Thymus (tissue), 11 donors: ENCODE measurements at regions not wholly inside any gene's neighbourhood (a gene's known extent, or its start where the extent isn't known, plus 50 kb on each side); places are given as distances from the start of the nearest gene placed in this dataset.

Experiments used
- DNase-seq, 9 donors: peaks; one replicate each; pipeline ENCODE4 v3.0.0-alpha.2; 2013; ENCODE audit warnings: low spot score in 9 of 9, low read depth in 6 of 9, missing footprints in 1 of 9
- H3K27ac ChIP-seq, 2 donors: one replicate each; pipeline ENCODE4 v1.5.1; 2013; ENCODE audit warnings: control low read depth in 1 of 2, low read depth in 1 of 2, low read length in 1 of 2, mild to moderate bottlenecking in 1 of 2, moderate library complexity in 1 of 2
- H3K27me3 ChIP-seq, 2 donors: one replicate each; pipeline ENCODE4 v1.5.1; 2013; ENCODE audit warnings: low read length in 1 of 2; ENCODE audit not compliant: control insufficient read depth in 2 of 2, insufficient read depth in 1 of 2
- H3K36me3 ChIP-seq, 2 donors: one replicate each; pipeline ENCODE4 v1.5.1; 2013; ENCODE audit warnings: low read length in 1 of 2, mild to moderate bottlenecking in 1 of 2, moderate library complexity in 1 of 2; ENCODE audit not compliant: control insufficient read depth in 2 of 2, insufficient read depth in 2 of 2
- H3K4me1 ChIP-seq, 2 donors: one replicate each; pipeline ENCODE4 v1.5.1; 2013; ENCODE audit warnings: low read length in 2 of 2; ENCODE audit not compliant: control insufficient read depth in 2 of 2, insufficient read depth in 2 of 2
- H3K4me3 ChIP-seq, 2 donors: one replicate each; pipeline ENCODE4 v1.5.1; 2013; ENCODE audit warnings: low read length in 2 of 2, control low read depth in 1 of 2, mild to moderate bottlenecking in 1 of 2
- H3K9me3 ChIP-seq, 2 donors: one replicate each; pipeline ENCODE4 v1.5.1; 2013; ENCODE audit warnings: low read length in 1 of 2, mild to moderate bottlenecking in 1 of 2; ENCODE audit not compliant: control insufficient read depth in 2 of 2, insufficient read depth in 1 of 2
- WGBS: extraction: QIAGEN DNeasy Blood & Tissue Kit; methylation state at CpG from one replicate; pipeline ENCODE4 v1.1.7; 2013; 5-methylcytosine and 5-hydroxymethylcytosine counted together
- donor health status: healthy.

- Histone ChIP-seq H3K4me3 (no peak overlapping the region), H3K9me3 (no peaks in the 10 kb centered on the region), H3K36me3 (no peaks in the 10 kb centered on the region), H3K4me1 (no peaks in the 10 kb centered on the region), H3K27ac (no peak overlapping the region), H3K27me3 (no peaks in the 10 kb centered on the region)
- 94% methylated on average over 4 of the region's 4 CpGs for WGBS
- no peak for DNase-seq
These were observed 203.4 kb upstream of the DDHD1 start for GRCh38 chr14:53356361-53357150.

GRCh38 chr14:53355581-53356112 lies 202.5 kb upstream of the DDHD1 start:
- no peak overlapping the region for H3K4me3 ChIP-seq
- H3K27ac ChIP-seq: no peak overlapping the region
- WGBS: 53% methylated on average over 5 of the region's 5 CpGs
- H3K36me3 ChIP-seq: no peaks in the 10 kb centered on the region
- no peaks in the 10 kb centered on the region for H3K27me3 ChIP-seq
- H3K4me1 ChIP-seq: no peaks in the 10 kb centered on the region
- H3K9me3 ChIP-seq: no peaks in the 10 kb centered on the region
- peak in 1 of 9 donors; percentile 18 for DNase-seq

- Histone ChIP-seq H3K27ac (no peak overlapping the region), H3K4me1 (no peaks in the 10 kb centered on the region), H3K4me3 (no peak overlapping the region), H3K27me3 (no peaks in the 10 kb centered on the region), H3K36me3 (no peaks in the 10 kb centered on the region), H3K9me3 (no peaks in the 10 kb centered on the region)
- no peak for DNase-seq
These were observed 201.2 kb upstream of the DDHD1 start for GRCh38 chr14:53354336-53354735.

GRCh38 chr14:53350866-53351265 lies 197.7 kb upstream of the DDHD1 start:
- Histone ChIP-seq H3K27me3 (no peaks in the 10 kb centered on the region), H3K36me3 (no peaks in the 10 kb centered on the region), H3K27ac (no peak overlapping the region), H3K9me3 (no peaks in the 10 kb centered on the region), H3K4me3 (no peak overlapping the region), H3K4me1 (no peaks in the 10 kb centered on the region)
- DNase-seq: no peak

- no peak for DNase-seq
- 95% methylated on average over 2 of the region's 2 CpGs for WGBS
- Histone ChIP-seq H3K4me1 (no peaks in the 10 kb centered on the region), H3K9me3 (no peaks in the 10 kb centered on the region), H3K27me3 (no peaks in the 10 kb centered on the region), H3K27ac (no peak overlapping the region), H3K4me3 (no peak overlapping the region), H3K36me3 (no peaks in the 10 kb centered on the region)
These were observed 197.3 kb upstream of the DDHD1 start for GRCh38 chr14:53350429-53350828.

GRCh38 chr14:53346988-53347387 lies 193.9 kb upstream of the DDHD1 start:
- Histone ChIP-seq H3K4me3 (no peak overlapping the region), H3K4me1 (no peaks in the 10 kb centered on the region), H3K36me3 (no peaks in the 10 kb centered on the region), H3K27me3 (no peaks in the 10 kb centered on the region), H3K9me3 (no peaks in the 10 kb centered on the region), H3K27ac (no peak overlapping the region)
- no peak for DNase-seq
- 95% methylated on average over 3 of the region's 3 CpGs for WGBS

GRCh38 chr14:53341324-53341723 lies 188.2 kb upstream of the DDHD1 start:
- H3K4me1 ChIP-seq: no peaks in the 10 kb centered on the region
- no peaks in the 10 kb centered on the region for H3K27me3 ChIP-seq
- H3K4me3 ChIP-seq: no peak overlapping the region
- WGBS: 81% methylated on average over 4 of the region's 4 CpGs
- H3K36me3 ChIP-seq: no peaks in the 10 kb centered on the region
- H3K9me3 ChIP-seq: no peaks in the 10 kb centered on the region
- DNase-seq: no peak
- H3K27ac ChIP-seq: no peak overlapping the region

- WGBS: 96% methylated on average over 5 of the region's 5 CpGs
- Histone ChIP-seq H3K27ac (no peak overlapping the region), H3K36me3 (no peaks in the 10 kb centered on the region), H3K4me1 (no peaks in the 10 kb centered on the region), H3K4me3 (no peak overlapping the region), H3K9me3 (no peaks in the 10 kb centered on the region), H3K27me3 (no peaks in the 10 kb centered on the region)
- DNase-seq: no peak
These were observed 185.1 kb upstream of the DDHD1 start for GRCh38 chr14:53338192-53338591.

- no peaks in the 10 kb centered on the region for H3K27me3 ChIP-seq
- H3K36me3 ChIP-seq: no peaks in the 10 kb centered on the region
- WGBS: 98% methylated on average over 3 of the region's 3 CpGs
- H3K4me1 ChIP-seq: no peaks in the 10 kb centered on the region
- H3K27ac ChIP-seq: no peak overlapping the region
- no peak for DNase-seq
- H3K9me3 ChIP-seq: no peaks in the 10 kb centered on the region
- no peak overlapping the region for H3K4me3 ChIP-seq
These were observed 183.6 kb upstream of the DDHD1 start for GRCh38 chr14:53336729-53337128.
